ENCODE measurements at regions not wholly inside any gene's neighbourhood (a gene's known extent, or its start where the extent isn't known, plus 50 kb on each side); places are given as distances from the start of the nearest gene placed in this dataset.

- DNase-seq (ENCODE audit: low read depth), result no peak
Measured at GRCh38 chr4:129863206-129863605, 767.3 kb downstream of the C4orf33 start.

GRCh38 chr4:129883996-129884395 lies 788.0 kb downstream of the C4orf33 start:
- DNase-seq (ENCODE audit: low read depth), result no peak
- in situ Hi-C loops (cut with HindIII; ENCODE audit: low pct_unique_long_range_greater_than_20kb, low sequenced_read_pairs), result no loop called here

More at GRCh38 chr4:129863206-129863605, 767.3 kb downstream of the C4orf33 start:
- in situ Hi-C loops (cut with HindIII; ENCODE audit: low pct_unique_long_range_greater_than_20kb, low sequenced_read_pairs), result no loop called here

GRCh38 chr4:129897111-129897510 lies 801.2 kb downstream of the C4orf33 start:
- in situ Hi-C loops (cut with HindIII; ENCODE audit: low pct_unique_long_range_greater_than_20kb, low sequenced_read_pairs), result no loop called here
- DNase-seq (ENCODE audit: low read depth), result no peak

GRCh38 chr4:129899849-129900248 lies 803.9 kb downstream of the C4orf33 start:
- no peak for DNase-seq (ENCODE audit: low read depth)
- in situ Hi-C loops (cut with HindIII; ENCODE audit: low pct_unique_long_range_greater_than_20kb, low sequenced_read_pairs), result no loop called here

GRCh38 chr4:129900430-129900953 lies 804.5 kb downstream of the C4orf33 start:
- in situ Hi-C loops (cut with HindIII; ENCODE audit: low pct_unique_long_range_greater_than_20kb, low sequenced_read_pairs), result no loop called here

GRCh38 chr4:129901205-129901604 lies 805.3 kb downstream of the C4orf33 start:
- in situ Hi-C loops (cut with HindIII; ENCODE audit: low pct_unique_long_range_greater_than_20kb, low sequenced_read_pairs), result no loop called here
- no peak for DNase-seq (ENCODE audit: low read depth)

More at GRCh38 chr4:129900430-129900953, 804.5 kb downstream of the C4orf33 start:
- DNase-seq (ENCODE audit: low read depth), result no peak

- in situ Hi-C loops (cut with HindIII; ENCODE audit: low pct_unique_long_range_greater_than_20kb, low sequenced_read_pairs), result no loop called here
- DNase-seq (ENCODE audit: low read depth), result no peak
Measured at GRCh38 chr4:129903861-129904260, 807.9 kb downstream of the C4orf33 start.

- in situ Hi-C loops (cut with HindIII; ENCODE audit: low pct_unique_long_range_greater_than_20kb, low sequenced_read_pairs), result no loop called here
- DNase-seq (ENCODE audit: low read depth), result no peak
Measured at GRCh38 chr4:129905256-129905655, 809.3 kb downstream of the C4orf33 start.

- DNase-seq (ENCODE audit: low read depth), result no peak
- in situ Hi-C loops (cut with HindIII; ENCODE audit: low pct_unique_long_range_greater_than_20kb, low sequenced_read_pairs), result no loop called here
Measured at GRCh38 chr4:129908117-129908516, 812.2 kb downstream of the C4orf33 start.

GRCh38 chr4:129916991-129917390 lies 821.0 kb downstream of the C4orf33 start:
- in situ Hi-C loops (cut with HindIII; ENCODE audit: low pct_unique_long_range_greater_than_20kb, low sequenced_read_pairs), result no loop called here
- DNase-seq (ENCODE audit: low read depth), result no peak

GRCh38 chr4:129917651-129918050 lies 821.7 kb downstream of the C4orf33 start:
- DNase-seq (ENCODE audit: low read depth), result no peak
- in situ Hi-C loops (cut with HindIII; ENCODE audit: low pct_unique_long_range_greater_than_20kb, low sequenced_read_pairs), result no loop called here

- in situ Hi-C loops (cut with HindIII; ENCODE audit: low pct_unique_long_range_greater_than_20kb, low sequenced_read_pairs), result no loop called here
- DNase-seq (ENCODE audit: low read depth), result no peak
Measured at GRCh38 chr4:129926936-129927335, 831.0 kb downstream of the C4orf33 start.

GRCh38 chr4:129929052-129929451 lies 833.1 kb downstream of the C4orf33 start:
- in situ Hi-C loops (cut with HindIII; ENCODE audit: low pct_unique_long_range_greater_than_20kb, low sequenced_read_pairs), result no loop called here
- no peak for DNase-seq (ENCODE audit: low read depth)

GRCh38 chr4:129929984-129930383 lies 834.0 kb downstream of the C4orf33 start:
- in situ Hi-C loops (cut with HindIII; ENCODE audit: low pct_unique_long_range_greater_than_20kb, low sequenced_read_pairs), result no loop called here
- no peak for DNase-seq (ENCODE audit: low read depth)

- no peak for DNase-seq (ENCODE audit: low read depth)
- in situ Hi-C loops (cut with HindIII; ENCODE audit: low pct_unique_long_range_greater_than_20kb, low sequenced_read_pairs), result no loop called here
Measured at GRCh38 chr4:129950217-129950616, 854.3 kb downstream of the C4orf33 start.

GRCh38 chr4:129966175-129966574 lies 870.2 kb downstream of the C4orf33 start:
- no peak for DNase-seq (ENCODE audit: low read depth)
- in situ Hi-C loops (cut with HindIII; ENCODE audit: low pct_unique_long_range_greater_than_20kb, low sequenced_read_pairs), result no loop called here

GRCh38 chr4:129968366-129968765 lies 872.4 kb downstream of the C4orf33 start:
- in situ Hi-C loops (cut with HindIII; ENCODE audit: low pct_unique_long_range_greater_than_20kb, low sequenced_read_pairs), result no loop called here
- no peak for DNase-seq (ENCODE audit: low read depth)

GRCh38 chr4:129968778-129969177 lies 872.8 kb downstream of the C4orf33 start:
- DNase-seq (ENCODE audit: low read depth), result no peak
- in situ Hi-C loops (cut with HindIII; ENCODE audit: low pct_unique_long_range_greater_than_20kb, low sequenced_read_pairs), result no loop called here

GRCh38 chr4:129970801-129971200 lies 874.8 kb downstream of the C4orf33 start:
- DNase-seq (ENCODE audit: low read depth), result no peak
- in situ Hi-C loops (cut with HindIII; ENCODE audit: low pct_unique_long_range_greater_than_20kb, low sequenced_read_pairs), result no loop called here

GRCh38 chr4:129971419-129971818 lies 875.5 kb downstream of the C4orf33 start:
- no peak for DNase-seq (ENCODE audit: low read depth)
- in situ Hi-C loops (cut with HindIII; ENCODE audit: low pct_unique_long_range_greater_than_20kb, low sequenced_read_pairs), result no loop called here

GRCh38 chr4:129972257-129972656 lies 876.3 kb downstream of the C4orf33 start:
- in situ Hi-C loops (cut with HindIII; ENCODE audit: low pct_unique_long_range_greater_than_20kb, low sequenced_read_pairs), result no loop called here
- DNase-seq (ENCODE audit: low read depth), result peak; percentile 27
